ENCODE measurements at regions not wholly inside any gene's neighbourhood (a gene's known extent, or its start where the extent isn't known, plus 50 kb on each side); places are given as distances from the start of the nearest gene placed in this dataset.

DNA sequence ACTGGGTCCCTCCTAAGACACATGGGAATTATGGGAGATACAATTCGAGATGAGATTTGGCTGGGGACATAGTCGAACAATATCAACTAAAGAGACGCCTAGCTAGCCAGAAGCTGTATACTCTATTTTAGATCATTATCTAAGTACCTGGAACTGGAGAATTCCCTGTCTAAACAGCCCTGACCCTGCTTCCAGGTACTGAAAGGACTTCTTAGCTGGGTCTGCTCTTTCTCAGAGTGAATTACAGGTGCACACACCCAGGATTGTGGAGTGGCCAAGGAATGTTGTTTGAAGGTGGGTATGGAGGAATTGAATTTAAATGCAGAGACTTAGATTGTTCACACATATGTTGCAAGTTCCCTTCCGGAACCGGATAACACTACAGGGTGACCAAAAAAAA, 733.0 kb downstream of the RPS29 start:
- WGBS, 2 donors (ENCODE audit: low coverage in 1 of 2) = 64 to 91% methylated on average over 2 to 5 of the region's 5 CpGs
- H3K4me3 ChIP-seq = no peak overlapping the region
- intact Hi-C loops (cut with DNase I; ENCODE audit: low total_unique reads) = no loop called here
- H3K4me1 ChIP-seq = no peaks in the 10 kb centered on the region
- no peaks in the 10 kb centered on the region for H3K9me3 ChIP-seq
- no peaks in the 10 kb centered on the region for H3K36me3 ChIP-seq
- in situ Hi-C loops (cut with MboI; ENCODE audit: low pct_ligation_motif_present in 1 of 4, low pct_unique_long_range_greater_than_20kb in 1 of 4, low sequenced_read_pairs in 3 of 4) = no loop called here
- H3K27me3 ChIP-seq = no peaks in the 10 kb centered on the region
- H3K27ac ChIP-seq = no peak overlapping the region
- TF ChIP-seq POLR2AphosphoS5 (IDR thresholded peaks at IDR 0.05) (no peak), POLR2A (IDR thresholded peaks at IDR 0.05) (no peak), CTCF (IDR thresholded peaks at IDR 0.05) (no peak), EP300 (IDR thresholded peaks at IDR 0.05; ENCODE audit: low read depth) (no peak)
- no peak for DNase-seq

- no peak overlapping the region for H3K4me3 ChIP-seq
- H3K27me3 ChIP-seq = no peaks in the 10 kb centered on the region
- WGBS, 2 donors (ENCODE audit: low coverage in 1 of 2) = 29 to 66% methylated on average over 2 of the region's 2 CpGs
- in situ Hi-C loops (cut with MboI; ENCODE audit: low pct_ligation_motif_present in 1 of 4, low pct_unique_long_range_greater_than_20kb in 1 of 4, low sequenced_read_pairs in 3 of 4) = no loop called here
- H3K36me3 ChIP-seq = no peaks in the 10 kb centered on the region
- intact Hi-C loops (cut with DNase I; ENCODE audit: low total_unique reads) = no loop called here
- no peaks in the 10 kb centered on the region for H3K4me1 ChIP-seq
- no peaks in the 10 kb centered on the region for H3K9me3 ChIP-seq
- no peak overlapping the region for H3K27ac ChIP-seq
- TF ChIP-seq POLR2A (IDR thresholded peaks at IDR 0.05) (no peak), EP300 (IDR thresholded peaks at IDR 0.05; ENCODE audit: low read depth) (no peak), CTCF (IDR thresholded peaks at IDR 0.05) (no peak), POLR2AphosphoS5 (IDR thresholded peaks at IDR 0.05) (no peak)
- DNase-seq = no peak
Observed at GRCh38 chr14:48849741-48850322, 736.3 kb downstream of the RPS29 start.

- in situ Hi-C loops (cut with MboI; ENCODE audit: low pct_ligation_motif_present in 1 of 4, low pct_unique_long_range_greater_than_20kb in 1 of 4, low sequenced_read_pairs in 3 of 4) = no loop called here
- WGBS, 2 donors (ENCODE audit: low coverage in 1 of 2) = 61 to 73% methylated on average over 2 of the region's 2 CpGs
- DNase-seq = no peak
- no peaks in the 10 kb centered on the region for H3K4me1 ChIP-seq
- H3K36me3 ChIP-seq = no peaks in the 10 kb centered on the region
- no peak overlapping the region for H3K27ac ChIP-seq
- intact Hi-C loops (cut with DNase I; ENCODE audit: low total_unique reads) = no loop called here
- no peaks in the 10 kb centered on the region for H3K27me3 ChIP-seq
- H3K9me3 ChIP-seq = no peaks in the 10 kb centered on the region
- TF ChIP-seq POLR2AphosphoS5 (IDR thresholded peaks at IDR 0.05) = no peak
- no peak overlapping the region for H3K4me3 ChIP-seq
Observed at GRCh38 chr14:48842785-48843184, 743.4 kb downstream of the RPS29 start.

DNA sequence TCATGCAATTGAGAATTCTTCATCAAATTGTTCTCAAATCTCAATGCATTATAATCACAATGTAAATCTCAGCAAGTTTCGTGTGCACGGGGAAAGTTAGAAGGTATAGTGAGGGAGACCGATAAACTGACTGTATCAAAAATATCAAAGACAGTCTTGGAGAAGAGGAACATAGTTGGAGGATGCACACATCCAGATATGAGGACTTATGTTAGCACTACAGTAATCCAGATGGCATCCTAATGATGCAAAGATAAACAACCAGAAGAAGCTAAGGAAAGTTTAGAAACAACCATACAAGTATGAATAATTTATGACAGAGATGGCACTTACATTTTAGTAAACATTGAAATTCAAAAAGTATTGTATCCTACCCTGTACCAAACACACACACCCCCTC, 760.1 kb downstream of the RPS29 start:
- DNase-seq = no peak
- intact Hi-C loops (cut with DNase I; ENCODE audit: low total_unique reads) = no loop called here
- WGBS, 2 donors (ENCODE audit: low coverage in 1 of 2) = 80 to 95% methylated on average over 3 of the region's 3 CpGs

More for the DNA sequence above, 760.1 kb downstream of the RPS29 start:
- in situ Hi-C loops (cut with MboI; ENCODE audit: low pct_ligation_motif_present in 1 of 4, low pct_unique_long_range_greater_than_20kb in 1 of 4, low sequenced_read_pairs in 3 of 4) = no loop called here
- no peak for TF ChIP-seq EP300 (IDR thresholded peaks at IDR 0.05; ENCODE audit: low read depth)
- no peak for TF ChIP-seq POLR2A (IDR thresholded peaks at IDR 0.05)
- TF ChIP-seq CTCF (IDR thresholded peaks at IDR 0.05) = no peak
- TF ChIP-seq POLR2AphosphoS5 (IDR thresholded peaks at IDR 0.05) = no peak
- Histone ChIP-seq H3K4me3 (no peak overlapping the region), H3K9me3 (no peaks in the 10 kb centered on the region), H3K4me1 (no peaks in the 10 kb centered on the region), H3K27me3 (no peaks in the 10 kb centered on the region), H3K27ac (no peak overlapping the region), H3K36me3 (no peaks in the 10 kb centered on the region)
